ENCODE measurements at regions not wholly inside any gene's neighbourhood (a gene's known extent, or its start where the extent isn't known, plus 50 kb on each side); places are given as distances from the start of the nearest gene placed in this dataset.

DNA sequence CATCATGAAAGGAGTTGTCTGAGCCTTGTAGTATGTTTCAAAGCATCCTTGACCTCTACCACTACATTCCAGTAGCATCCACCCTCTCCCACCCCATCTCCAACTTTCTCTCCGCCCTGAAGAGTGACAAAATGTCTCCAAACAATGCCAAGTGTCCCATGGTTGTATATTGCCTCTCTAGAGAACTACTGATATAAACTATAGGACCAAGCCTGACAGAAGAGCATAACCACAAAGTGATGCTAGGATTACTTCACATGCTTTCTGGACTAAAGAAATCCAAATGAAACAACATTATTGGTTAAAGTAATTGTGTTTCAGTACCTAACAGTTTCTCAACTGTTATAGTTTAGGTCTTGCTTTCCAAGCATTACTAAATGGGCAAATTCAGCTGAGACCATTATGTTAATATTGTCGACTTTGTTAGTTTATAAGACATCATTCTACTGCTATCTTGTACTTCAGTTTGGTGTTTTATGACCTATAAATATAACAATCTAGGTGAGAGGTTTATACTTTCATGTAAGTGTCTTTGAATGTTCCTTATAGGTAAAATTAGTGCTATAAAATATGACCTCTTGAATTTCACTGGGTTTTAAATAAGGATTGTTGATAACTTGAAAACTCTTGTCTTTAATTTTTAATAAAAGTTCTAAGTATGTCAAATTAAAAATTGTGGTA lies 117.4 kb downstream of the SUCNR1 start:
- ChIA-PET POLR2A (ENCODE audit: partially characterized antibody) (no interaction called here), CTCF (ENCODE audit: partially characterized antibody) (no interaction called here)
- no peak overlapping the region for H4K5ac ChIP-seq (ENCODE audit: insufficient read length, low read depth, low read length)
- no peaks in the 10 kb centered on the region for H3K36me3 ChIP-seq (ENCODE audit: control insufficient read depth in 2 of 4, insufficient read depth in 4 of 4, low read length in 3 of 4)
- no peak overlapping the region for H2BK15ac ChIP-seq (ENCODE audit: low read length)
- H3K4me2 ChIP-seq (ENCODE audit: insufficient read depth in 1 of 2, low read depth in 2 of 2, low read length in 2 of 2) = no peak overlapping the region
- H3K4ac ChIP-seq (replicated peaks; ENCODE audit: insufficient read length, low read depth, low read length) = no peak overlapping the region
- no peak overlapping the region for H3K14ac ChIP-seq (ENCODE audit: insufficient read length)
- no peak for FAIRE-seq
- no peaks in the 10 kb centered on the region for H3K79me2 ChIP-seq (ENCODE audit: control insufficient read depth in 1 of 2, insufficient read depth in 2 of 2, low read length in 2 of 2)
- 88% methylated on average over 2 of the region's 2 CpGs; no CpG with 5 or more reads in 1 of the 2 experiments for WGBS, 2 experiments (ENCODE audit: extremely low coverage in 1 of 2, insufficient coverage in 1 of 2, insufficient read length in 1 of 2, insufficient replicate concordance in 2 of 2, low coverage in 1 of 2, low lambda C conversion rate in 2 of 2, missing lambda C conversion rate in 1 of 2)
- H3K27ac ChIP-seq (ENCODE audit: low read depth, low read length) = no peak overlapping the region
- no peaks in the 10 kb centered on the region for H4K20me1 ChIP-seq (replicated peaks in 1 of 2; ENCODE audit: control insufficient read depth in 1 of 2, insufficient read depth in 2 of 2, low read length in 2 of 2)
- H3K18ac ChIP-seq (ENCODE audit: extremely low read depth, low read length) = no peak overlapping the region
- H3K79me1 ChIP-seq (ENCODE audit: low read depth, low read length) = no peaks in the 10 kb centered on the region
- no peak overlapping the region for H3K23ac ChIP-seq (ENCODE audit: insufficient read length)
- H3K27me3 ChIP-seq (replicated peaks in 1 of 4; ENCODE audit: control insufficient read depth in 3 of 4, extremely low read depth in 1 of 4, insufficient read depth in 3 of 4, low read length in 3 of 4) = no peaks in the 10 kb centered on the region
- no peak overlapping the region for H3K56ac ChIP-seq (replicated peaks; ENCODE audit: insufficient read length, low read depth, low read length)
- no peak overlapping the region for H3K9ac ChIP-seq (replicated peaks in 1 of 4; ENCODE audit: extremely low read depth in 1 of 4, low read depth in 3 of 4, low read length in 3 of 4)
- H3K23me2 ChIP-seq (ENCODE audit: low read depth, low read length) = no peaks in the 10 kb centered on the region
- H2AK5ac ChIP-seq (ENCODE audit: low read depth, low read length) = no peak overlapping the region
- H4K8ac ChIP-seq (ENCODE audit: extremely low read depth, insufficient read depth, low read length) = no peak overlapping the region
- H3K4me3 ChIP-seq (ENCODE audit: extremely low read depth in 1 of 4, insufficient read depth in 2 of 4, low read depth in 3 of 4, low read length in 4 of 4) = no peak overlapping the region
- no peak overlapping the region for H2BK20ac ChIP-seq (ENCODE audit: low read length)
- no peaks in the 10 kb centered on the region for H3K4me1 ChIP-seq (replicated peaks in 1 of 4; ENCODE audit: control insufficient read depth in 3 of 4, insufficient read depth in 4 of 4, low read length in 3 of 4)
- no peak for DNase-seq (ENCODE audit: low read depth in 1 of 2, low spot score in 2 of 2)
- H2BK120ac ChIP-seq (replicated peaks; ENCODE audit: low read depth, low read length) = no peak overlapping the region
- no peaks in the 10 kb centered on the region for H3K9me3 ChIP-seq (ENCODE audit: insufficient read depth in 2 of 2, low read depth in 1 of 2, low read length in 1 of 2)
- H4K91ac ChIP-seq (replicated peaks; ENCODE audit: insufficient read length, low read length) = no peak overlapping the region
- no peak overlapping the region for H2BK5ac ChIP-seq (ENCODE audit: low read depth, low read length)
- H2BK12ac ChIP-seq (ENCODE audit: low read depth, low read length) = no peak overlapping the region
- TF ChIP-seq, protein P1, sequence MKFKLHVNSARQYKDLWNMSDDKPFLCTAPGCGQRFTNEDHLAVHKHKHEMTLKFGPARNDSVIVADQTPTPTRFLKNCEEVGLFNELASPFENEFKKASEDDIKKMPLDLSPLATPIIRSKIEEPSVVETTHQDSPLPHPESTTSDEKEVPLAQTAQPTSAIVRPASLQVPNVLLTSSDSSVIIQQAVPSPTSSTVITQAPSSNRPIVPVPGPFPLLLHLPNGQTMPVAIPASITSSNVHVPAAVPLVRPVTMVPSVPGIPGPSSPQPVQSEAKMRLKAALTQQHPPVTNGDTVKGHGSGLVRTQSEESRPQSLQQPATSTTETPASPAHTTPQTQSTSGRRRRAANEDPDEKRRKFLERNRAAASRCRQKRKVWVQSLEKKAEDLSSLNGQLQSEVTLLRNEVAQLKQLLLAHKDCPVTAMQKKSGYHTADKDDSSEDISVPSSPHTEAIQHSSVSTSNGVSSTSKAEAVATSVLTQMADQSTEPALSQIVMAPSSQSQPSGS (IDR thresholded peaks at IDR 0.05; ENCODE audit: low read length) = no peak
- no peak for TF ChIP-seq KDM5A (IDR thresholded peaks at IDR 0.05; ENCODE audit: low read length)
- no peak for TF ChIP-seq SRF (IDR thresholded peaks at IDR 0.05; ENCODE audit: low read depth, low read length)
- no peak for TF ChIP-seq HDAC6 (IDR thresholded peaks at IDR 0.05; ENCODE audit: low read depth, low read length)
- TF ChIP-seq CTBP2 (IDR thresholded peaks at IDR 0.05; ENCODE audit: borderline replicate concordance, insufficient read depth, insufficient read length, low read length) = no peak
- TF ChIP-seq ASH2L (IDR thresholded peaks at IDR 0.05; ENCODE audit: low read length) = no peak
- H2AFZ ChIP-seq (ENCODE audit: low read length) = peak overlapping the region; percentile 23; the same call in 1 of the 2 replicates
